Activated CD4-positive, alpha-beta T cell treated with anti-CD3 and anti-CD28 coated beads, Interleukin-2, Interleukin-4, amounts not matched to agents 100 ng/mL and 50 ng/mL, durations not matched to agents 16 hours and 8 hours (primary cell): ENCODE measurements at regions not wholly inside any gene's neighbourhood (a gene's known extent, or its start where the extent isn't known, plus 50 kb on each side); places are given as distances from the start of the nearest gene placed in this dataset.

Source experiments
- DNase-seq: peaks from one replicate; pipeline ENCODE4 v3.0.0-alpha.2; 2020; ENCODE audit warnings: low spot score

- DNase-seq, result no peak
Observed at GRCh38 chr12:15033029-15033428, 60.2 kb downstream of the PDE6H start.

- no peak for DNase-seq
Observed at GRCh38 chr12:15033641-15034040, 60.8 kb downstream of the PDE6H start.

DNA sequence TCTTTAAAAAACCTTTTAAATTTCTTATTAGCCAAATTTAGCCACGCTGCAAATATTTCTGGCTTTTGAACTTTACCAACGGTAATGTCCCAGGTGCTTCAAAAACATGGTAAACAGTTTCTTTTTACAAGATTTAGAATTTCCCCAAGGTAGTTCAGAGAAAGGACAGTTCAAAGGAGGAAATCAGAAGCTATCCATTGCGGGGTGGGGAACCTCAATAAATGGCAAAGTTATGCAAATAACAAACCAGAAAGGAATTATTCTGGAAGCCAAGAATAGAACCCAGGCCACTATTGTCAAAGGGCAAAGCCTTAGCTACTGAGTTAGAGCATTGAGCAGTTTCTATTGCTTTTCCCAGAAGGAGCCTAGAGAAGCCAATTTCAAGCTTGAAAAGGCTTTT is 62.3 kb downstream of the PDE6H start:
- DNase-seq, result no peak

DNA sequence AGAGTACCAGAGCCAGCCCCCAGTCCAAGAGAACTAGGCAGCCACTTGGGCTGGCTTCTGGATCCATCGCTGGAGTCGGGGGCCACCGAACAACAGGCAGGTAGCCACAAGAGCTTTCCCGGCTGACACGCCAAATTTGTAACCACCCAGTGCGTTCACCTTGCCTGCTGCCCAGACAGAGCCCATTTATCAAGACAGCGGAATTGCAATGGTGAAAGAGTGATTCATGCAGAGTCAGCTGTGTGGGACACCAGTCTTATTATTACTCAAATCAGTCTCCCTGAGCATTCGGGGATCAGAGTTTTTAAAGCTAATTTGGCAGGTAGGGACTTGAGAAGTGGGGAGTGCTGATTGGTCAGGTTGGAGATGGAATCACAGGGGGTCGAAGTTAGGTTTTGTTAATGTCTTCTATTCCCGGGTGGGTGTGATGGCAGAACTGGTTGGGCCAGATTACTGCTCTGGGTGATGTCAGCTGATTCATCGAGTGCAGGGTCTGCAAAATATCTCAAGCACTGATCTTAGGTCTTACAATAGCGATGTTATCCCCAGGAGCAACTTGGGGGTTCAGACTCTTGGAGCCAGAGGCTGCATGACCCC is 64.3 kb downstream of the PDE6H start:
- no peak for DNase-seq

- no peak for DNase-seq
Observed at GRCh38 chr12:15038137-15038536, 65.3 kb downstream of the PDE6H start.

GRCh38 chr12:15044471-15044870 is 71.6 kb downstream of the PDE6H start:
- DNase-seq, result no peak

- DNase-seq, result no peak
Observed at GRCh38 chr12:15045451-15045850, 72.6 kb downstream of the PDE6H start.

GRCh38 chr12:15047611-15048010 is 74.8 kb downstream of the PDE6H start:
- DNase-seq, result no peak

DNA sequence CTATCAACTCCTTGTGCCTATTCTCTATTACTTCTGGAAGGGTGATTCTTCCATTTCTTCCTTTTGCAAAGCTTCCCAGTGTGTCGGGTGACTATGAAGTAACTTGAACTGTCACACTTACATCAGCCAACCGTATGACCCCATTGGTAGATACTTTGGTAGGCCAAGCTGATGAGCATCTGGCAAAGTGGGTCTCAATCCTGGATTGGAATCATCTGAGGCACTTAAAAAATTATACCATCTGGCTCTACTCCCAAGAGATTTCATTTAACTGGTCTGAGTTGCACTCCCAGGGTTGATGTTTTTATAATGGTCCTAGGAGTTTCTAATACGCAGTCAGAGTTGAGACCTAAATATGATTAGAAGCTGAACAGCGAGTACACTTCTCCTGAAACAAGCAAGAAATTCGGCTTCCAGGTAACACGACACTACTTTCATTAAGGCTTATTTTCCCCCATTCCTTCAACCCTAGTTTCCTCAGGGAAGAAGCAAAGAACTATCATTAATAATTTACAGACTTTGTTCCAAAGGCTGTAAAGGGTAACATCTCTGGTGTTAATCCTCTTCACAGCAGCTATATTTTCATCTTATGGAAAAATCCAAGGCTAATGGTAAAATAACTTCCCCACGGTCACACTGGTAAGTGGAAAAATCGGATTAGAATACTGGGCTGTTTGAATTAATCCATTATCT is 76.8 kb downstream of the PDE6H start:
- DNase-seq, result no peak

GRCh38 chr12:15050659-15051058 is 77.8 kb downstream of the PDE6H start:
- DNase-seq, result peak; percentile 0

DNA sequence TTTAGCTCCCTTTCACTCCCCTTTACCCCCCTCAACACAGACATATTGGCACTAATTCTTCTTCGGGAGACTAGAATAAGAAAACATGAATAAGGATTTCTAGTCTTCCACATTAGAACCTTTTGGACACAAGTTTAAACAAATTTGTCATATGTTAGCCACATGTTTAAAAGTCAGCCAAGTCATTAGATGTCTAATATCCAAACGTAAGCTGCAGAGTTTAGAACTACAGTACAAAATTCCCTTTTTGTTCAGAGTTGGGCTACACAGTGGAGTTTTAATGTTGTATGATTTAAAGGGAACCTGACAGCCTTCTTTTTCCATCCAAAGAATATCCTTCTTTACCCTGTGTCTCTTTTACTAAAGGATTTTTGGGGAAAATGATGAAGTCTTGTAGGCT is 79.8 kb downstream of the PDE6H start:
- DNase-seq, result no peak

- no peak for DNase-seq
Observed at GRCh38 chr12:15056218-15056617, 83.4 kb downstream of the PDE6H start.
